ENCODE measurements at regions not wholly inside any gene's neighbourhood (a gene's known extent, or its start where the extent isn't known, plus 50 kb on each side); places are given as distances from the start of the nearest gene placed in this dataset.

DNA sequence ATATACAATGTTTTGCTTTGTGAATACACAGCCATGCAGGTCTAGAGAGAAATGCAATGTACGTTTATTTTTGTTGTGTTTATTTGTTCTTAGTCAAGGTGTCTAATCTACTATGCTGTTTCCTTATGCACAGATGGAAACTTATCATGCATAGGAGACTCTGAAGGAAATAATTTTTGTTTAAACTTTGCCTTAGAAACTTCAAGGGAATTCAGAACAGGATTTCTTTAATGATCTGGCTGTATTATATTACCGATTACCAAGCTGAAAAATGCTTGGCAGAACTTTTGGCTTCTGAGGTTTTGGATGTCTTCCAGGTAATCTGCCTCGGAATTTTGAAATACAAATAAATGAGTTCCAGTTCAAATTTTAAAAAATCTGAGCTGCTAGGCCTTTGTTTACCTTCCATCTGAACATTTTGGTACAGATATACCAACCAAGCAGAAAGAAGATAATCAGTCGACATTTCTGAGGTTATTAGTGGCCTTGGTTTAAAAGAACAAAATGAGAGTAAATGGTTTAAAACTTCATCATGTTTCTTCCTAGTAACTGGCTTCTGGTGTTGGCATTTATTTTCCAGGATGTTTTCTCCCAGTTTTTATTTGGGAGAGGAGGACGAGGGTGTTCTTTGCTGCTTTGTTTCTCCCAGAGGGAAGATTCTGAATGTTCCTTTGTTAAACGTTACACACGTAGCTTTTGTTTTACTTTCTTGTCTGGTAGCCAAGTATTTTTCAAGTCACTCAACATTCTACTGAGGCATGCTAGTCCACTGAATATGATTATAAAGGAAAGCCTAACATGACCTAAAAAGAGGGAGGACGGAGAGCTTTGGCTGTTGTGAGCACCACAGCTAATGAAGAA lies 421.8 kb upstream of the TBL1XR1 start:
- TF ChIP-seq FOXP2 (optimal IDR thresholded peaks at IDR 0.05; ENCODE audit: control extremely low read depth, extremely low read length, insufficient read depth): no peak
- no peak for TF ChIP-seq EZH2 (IDR thresholded peaks at IDR 0.05)
- TF ChIP-seq POLR2AphosphoS5 (IDR thresholded peaks at IDR 0.05; ENCODE audit: borderline replicate concordance, low read depth, low read length): no peak; the same call in 1 of the 2 replicates

Measured in SK-N-MC (cell line).